GM10266 (cell line): ENCODE measurements at regions not wholly inside any gene's neighbourhood (a gene's known extent, or its start where the extent isn't known, plus 50 kb on each side); places are given as distances from the start of the nearest gene placed in this dataset.

ENCODE experiments used
- DNase-seq: peaks from one replicate; pipeline ENCODE4 v3.0.0; 2012; ENCODE audit errors: extremely low spot score
- CTCF ChIP-seq: IDR thresholded peaks from 2 replicates; pipeline ENCODE4 v1.5.1; 2012; ENCODE audit warnings: mild to moderate bottlenecking, low read depth; ENCODE audit not compliant: control insufficient read depth, insufficient read depth; ENCODE audit errors: missing control alignments

- no peak for DNase-seq
- no peak for TF ChIP-seq CTCF
These were observed 156.3 kb downstream of the TMX1 start for GRCh38 chr14:51396222-51396815.

GRCh38 chr14:51398898-51399297, 158.9 kb downstream of the TMX1 start:
- TF ChIP-seq CTCF, result no peak
- DNase-seq, result no peak

GRCh38 chr14:51400139-51400538, 160.1 kb downstream of the TMX1 start:
- DNase-seq, result no peak
- no peak for TF ChIP-seq CTCF

GRCh38 chr14:51401272-51401671, 161.2 kb downstream of the TMX1 start:
- TF ChIP-seq CTCF, result no peak
- DNase-seq, result no peak

- no peak for TF ChIP-seq CTCF
- DNase-seq, result no peak
These were observed 161.7 kb downstream of the TMX1 start for GRCh38 chr14:51401756-51402155.

GRCh38 chr14:51410897-51411296, 170.8 kb downstream of the TMX1 start:
- DNase-seq, result no peak
- TF ChIP-seq CTCF, result no peak

GRCh38 chr14:51419685-51420084, 179.6 kb downstream of the TMX1 start:
- no peak for DNase-seq
- no peak for TF ChIP-seq CTCF
